Testis (tissue), 2 donors: ENCODE measurements at regions not wholly inside any gene's neighbourhood (a gene's known extent, or its start where the extent isn't known, plus 50 kb on each side); places are given as distances from the start of the nearest gene placed in this dataset.

Source experiments
- DNase-seq: peaks from one replicate; pipeline ENCODE4 v3.0.0-alpha.2; 2019
- H3K27ac ChIP-seq, 2 donors: fragments of 200-600 bp; sonication (generic); one replicate each; pipeline ENCODE4 v1.5.1; 2019
- H3K27me3 ChIP-seq: fragments of 200-600 bp; sonication (generic); one replicate; pipeline ENCODE4 v1.5.1; 2019
- H3K36me3 ChIP-seq: fragments of 200-600 bp; sonication (generic); one replicate; pipeline ENCODE4 v1.5.1; 2017; ENCODE audit warnings: low read depth; ENCODE audit errors: missing control alignments
- H3K4me1 ChIP-seq: fragments of 200-600 bp; sonication (generic); one replicate; pipeline ENCODE4 v1.5.1; 2019
- H3K4me3 ChIP-seq, 2 donors: fragments of 200-600 bp; sonication (generic); one replicate each; pipeline ENCODE4 v1.5.1; 2017 to 2019
- H3K9me3 ChIP-seq: fragments of 200-600 bp; sonication (generic); one replicate; pipeline ENCODE4 v1.5.1; 2017
- POLR2A ChIP-seq: fragments of 450-650 bp; IDR thresholded peaks from one replicate; pipeline ENCODE4 v1.6.1; 2017; ENCODE audit warnings: antibody characterized with exemption, mild to moderate bottlenecking, moderate library complexity
- WGBS, 2 donors: methylation state at CpG; one replicate each; pipeline ENCODE4 v1.1.5; 2018; 5-methylcytosine and 5-hydroxymethylcytosine counted together
- intact Hi-C: fragments of 100-400 bp; cut with DNase I; formaldehyde crosslinking; loops from one replicate; pipeline ENCODE4 v1.15.1; 2023; ENCODE audit warnings: low total_unique reads
- TF ChIP-seq, protein P1 (sequence below), 3 experiments: fragments of 450-650 bp in 2 of 3; fragments of 200-600 bp in 1 of 3; sonication (generic) in 1 of 3; IDR thresholded peaks; one replicate each; pipeline ENCODE4 v1.5.1; 2016 to 2019; ENCODE audit warnings: antibody characterized with exemption in 3 of 3, mild to moderate bottlenecking in 2 of 3, moderate library complexity in 1 of 3

DNA sequence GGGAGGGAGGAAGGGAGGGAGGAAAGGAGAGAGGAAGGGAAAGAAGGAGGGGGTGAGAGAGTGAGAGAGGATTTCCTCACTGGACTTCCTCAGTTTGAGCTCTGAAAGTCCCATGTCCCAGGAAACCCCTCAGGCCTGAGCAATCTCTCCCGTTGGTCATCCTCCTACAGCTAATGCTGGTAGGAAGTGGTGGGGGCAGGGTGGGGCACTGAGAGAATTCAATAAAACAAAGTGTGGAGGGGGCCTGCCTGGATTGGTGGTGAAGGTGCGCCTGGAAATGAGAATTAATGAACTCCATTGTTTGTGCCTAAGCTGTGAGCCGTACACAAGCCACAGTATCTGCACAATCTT, 195.0 kb downstream of the RGS3 start:
- Histone ChIP-seq H3K4me1 (peaks cover 10% of the 10 kb centered on the region), H3K27ac (no peak overlapping the region), H3K9me3 (no peaks in the 10 kb centered on the region), H3K4me3 (no peak overlapping the region), H3K27me3 (no peaks in the 10 kb centered on the region), H3K36me3 (no peaks in the 10 kb centered on the region)
- intact Hi-C loops = loop anchor here (10.0 kb wide), 1 partner anchor 214 kb away; no protein-coding TSS in a partner anchor
- WGBS, 2 donors = 51 to 69% methylated on average over 3 of the region's 3 CpGs
- no peak for TF ChIP-seq POLR2A
- TF ChIP-seq, protein P1, sequence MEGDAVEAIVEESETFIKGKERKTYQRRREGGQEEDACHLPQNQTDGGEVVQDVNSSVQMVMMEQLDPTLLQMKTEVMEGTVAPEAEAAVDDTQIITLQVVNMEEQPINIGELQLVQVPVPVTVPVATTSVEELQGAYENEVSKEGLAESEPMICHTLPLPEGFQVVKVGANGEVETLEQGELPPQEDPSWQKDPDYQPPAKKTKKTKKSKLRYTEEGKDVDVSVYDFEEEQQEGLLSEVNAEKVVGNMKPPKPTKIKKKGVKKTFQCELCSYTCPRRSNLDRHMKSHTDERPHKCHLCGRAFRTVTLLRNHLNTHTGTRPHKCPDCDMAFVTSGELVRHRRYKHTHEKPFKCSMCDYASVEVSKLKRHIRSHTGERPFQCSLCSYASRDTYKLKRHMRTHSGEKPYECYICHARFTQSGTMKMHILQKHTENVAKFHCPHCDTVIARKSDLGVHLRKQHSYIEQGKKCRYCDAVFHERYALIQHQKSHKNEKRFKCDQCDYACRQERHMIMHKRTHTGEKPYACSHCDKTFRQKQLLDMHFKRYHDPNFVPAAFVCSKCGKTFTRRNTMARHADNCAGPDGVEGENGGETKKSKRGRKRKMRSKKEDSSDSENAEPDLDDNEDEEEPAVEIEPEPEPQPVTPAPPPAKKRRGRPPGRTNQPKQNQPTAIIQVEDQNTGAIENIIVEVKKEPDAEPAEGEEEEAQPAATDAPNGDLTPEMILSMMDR (IDR thresholded peaks at IDR 0.05) = no peak
- DNase-seq = no peak

DNA sequence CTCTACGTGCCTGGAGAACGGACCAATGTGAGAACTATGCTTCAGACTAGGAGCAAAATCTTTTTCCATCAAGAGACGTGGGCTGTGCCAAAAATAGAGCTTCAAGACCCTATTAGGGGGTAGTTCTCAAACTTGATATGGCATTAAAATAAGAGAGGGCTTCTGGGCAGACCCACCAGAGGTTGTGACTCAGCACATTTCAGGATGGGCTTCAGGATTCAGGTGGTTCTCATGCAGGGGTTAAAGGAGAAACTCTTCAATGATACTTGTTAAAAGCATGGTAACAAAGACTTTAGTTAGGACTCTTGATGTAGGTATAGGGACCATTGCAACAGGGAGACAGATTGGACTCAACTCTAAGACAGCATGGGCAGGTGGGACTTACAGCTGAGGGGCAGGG, 195.5 kb downstream of the RGS3 start:
- intact Hi-C loops = loop anchor here (10.0 kb wide), 1 partner anchor 214 kb away; no protein-coding TSS in a partner anchor
- Histone ChIP-seq H3K4me1 (peaks cover 10% of the 10 kb centered on the region), H3K9me3 (no peaks in the 10 kb centered on the region), H3K4me3 (no peak overlapping the region), H3K36me3 (no peaks in the 10 kb centered on the region), H3K27me3 (no peaks in the 10 kb centered on the region), H3K27ac (no peak overlapping the region)
- TF ChIP-seq, protein P1 (IDR thresholded peaks at IDR 0.05) = no peak
- no peak for TF ChIP-seq POLR2A
- WGBS, 2 donors = 77 to 84% methylated on average over 3 of the region's 3 CpGs
- no peak for DNase-seq

DNA sequence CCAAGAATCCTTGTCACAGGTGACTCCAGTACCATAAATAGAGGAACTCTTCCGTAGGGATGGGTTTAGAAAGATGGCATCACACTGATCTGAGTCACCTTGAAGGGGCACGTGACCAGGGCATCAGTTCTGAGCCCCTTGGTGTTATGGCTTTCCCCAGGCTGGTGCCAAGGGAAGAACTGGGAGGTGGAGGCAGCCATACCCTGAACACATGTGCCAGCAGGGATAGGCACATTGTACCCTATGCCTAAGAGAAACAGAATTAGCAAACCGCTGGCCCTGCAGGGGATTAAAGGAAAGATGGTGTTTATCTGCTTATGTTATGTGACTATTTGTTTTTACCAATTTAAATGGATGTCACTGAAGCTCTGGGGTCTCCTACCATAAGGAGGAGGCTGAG, 196.2 kb downstream of the RGS3 start:
- intact Hi-C loops = loop anchor here (10.0 kb wide), 1 partner anchor 215 kb away; no protein-coding TSS in a partner anchor

DNA sequence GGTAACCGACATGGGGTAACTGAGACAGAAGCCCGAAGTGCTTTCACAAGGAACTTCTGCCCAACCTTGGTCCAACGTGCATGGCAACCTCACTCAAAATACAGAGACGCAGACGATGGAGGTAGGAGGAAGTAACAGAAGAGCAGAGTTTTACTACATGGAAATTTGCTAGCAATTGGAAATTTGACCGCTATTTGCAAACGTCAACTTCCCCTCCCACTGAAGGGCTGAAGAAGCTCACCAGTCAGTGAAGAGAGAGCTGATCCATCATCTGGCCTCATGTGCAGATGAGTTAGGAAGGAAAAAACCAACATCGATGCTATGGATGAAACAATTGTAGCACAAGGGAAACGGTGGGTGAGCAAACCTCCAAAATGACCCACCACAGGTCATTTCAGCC, 196.7 kb downstream of the RGS3 start:
- H3K4me1 ChIP-seq = peaks cover 2% of the 10 kb centered on the region
- H3K36me3 ChIP-seq = no peaks in the 10 kb centered on the region
- H3K27me3 ChIP-seq = no peaks in the 10 kb centered on the region
- WGBS, 2 donors = 78 to 80% methylated on average over 9 of the region's 9 CpGs
- no peaks in the 10 kb centered on the region for H3K9me3 ChIP-seq
- no peak for DNase-seq
- TF ChIP-seq, protein P1 (IDR thresholded peaks at IDR 0.05) = no peak
- TF ChIP-seq POLR2A = no peak
- no peak overlapping the region for H3K27ac ChIP-seq
- intact Hi-C loops = no loop called here
- H3K4me3 ChIP-seq = no peak overlapping the region

More for the DNA sequence above, 196.2 kb downstream of the RGS3 start:
- DNase-seq = no peak
- Histone ChIP-seq H3K9me3 (no peaks in the 10 kb centered on the region), H3K36me3 (no peaks in the 10 kb centered on the region), H3K4me3 (no peak overlapping the region), H3K4me1 (peaks cover 6% of the 10 kb centered on the region), H3K27me3 (no peaks in the 10 kb centered on the region), H3K27ac (no peak overlapping the region)
- TF ChIP-seq, protein P1 (IDR thresholded peaks at IDR 0.05) = no peak
- no peak for TF ChIP-seq POLR2A
- 77 to 82% methylated on average over 3 of the region's 3 CpGs for WGBS, 2 donors

DNA sequence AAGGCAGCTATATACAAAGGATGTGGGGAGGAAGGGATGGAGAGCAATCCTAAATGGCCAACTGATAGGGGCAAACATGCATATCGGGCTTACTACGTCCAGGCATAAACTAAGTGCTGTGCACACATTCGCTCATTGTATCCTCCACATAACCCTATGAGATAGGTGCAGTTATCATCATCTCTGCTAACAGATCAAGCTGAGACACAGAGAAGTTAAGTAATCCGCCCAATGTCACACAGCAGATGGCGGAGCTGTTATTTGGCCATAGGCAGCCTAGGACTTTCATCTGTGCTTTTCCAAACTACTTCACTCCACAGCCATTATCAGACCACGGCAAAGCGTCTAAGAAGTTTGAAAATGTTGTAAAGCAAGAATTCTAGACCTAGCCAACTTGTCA, 197.5 kb downstream of the RGS3 start:
- WGBS, 2 donors = 84 to 85% methylated on average over 7 of the region's 7 CpGs
- DNase-seq = no peak
- H3K4me1 ChIP-seq = no peaks in the 10 kb centered on the region
- TF ChIP-seq, protein P1 (IDR thresholded peaks at IDR 0.05) = no peak
- TF ChIP-seq POLR2A = no peak
- H3K27me3 ChIP-seq = no peaks in the 10 kb centered on the region
- intact Hi-C loops = no loop called here
- no peak overlapping the region for H3K27ac ChIP-seq
- no peaks in the 10 kb centered on the region for H3K36me3 ChIP-seq
- no peaks in the 10 kb centered on the region for H3K9me3 ChIP-seq
- H3K4me3 ChIP-seq = no peak overlapping the region
